Gastrocnemius medialis (tissue), 4 donors: ENCODE measurements at regions not wholly inside any gene's neighbourhood (a gene's known extent, or its start where the extent isn't known, plus 50 kb on each side); places are given as distances from the start of the nearest gene placed in this dataset.
"Not testable (repeated sequence)": the region's sequence is repeated elsewhere in the genome, so short reads cannot be mapped to it uniquely, and the experiment has no call there.

Source experiments
- CTCF ChIP-seq, 5 experiments: fragments of 450-650 bp in 3 of 5; fragments of 200-600 bp in 2 of 5; sonication (generic) in 2 of 5; IDR thresholded peaks in 4 of 5; conservative IDR thresholded peaks in 1 of 5; 1 replicate in 4 of 5; 2 replicates in 1 of 5; pipeline ENCODE4 v1.5.1; 2016 to 2019; ENCODE audit warnings: antibody characterized with exemption in 5 of 5, mild to moderate bottlenecking in 3 of 5, moderate library complexity in 3 of 5
- POLR2A ChIP-seq, 2 donors: fragments of 450-650 bp; IDR thresholded peaks; one replicate each; pipeline ENCODE4 v1.6.1; 2017; ENCODE audit warnings: antibody characterized with exemption in 2 of 2, mild to moderate bottlenecking in 2 of 2, moderate library complexity in 2 of 2

GRCh38 chr14:83091991-83092956 is 1558.6 kb upstream of the SEL1L start:
- TF ChIP-seq POLR2A (IDR thresholded peaks at IDR 0.05); CTCF (IDR thresholded peaks at IDR 0.05 in 4 of 5, conservative IDR thresholded peaks at IDR 0.05 in 1 of 5): not testable (repeated sequence)
